ENCODE measurements at regions not wholly inside any gene's neighbourhood (a gene's known extent, or its start where the extent isn't known, plus 50 kb on each side); places are given as distances from the start of the nearest gene placed in this dataset.

DNA sequence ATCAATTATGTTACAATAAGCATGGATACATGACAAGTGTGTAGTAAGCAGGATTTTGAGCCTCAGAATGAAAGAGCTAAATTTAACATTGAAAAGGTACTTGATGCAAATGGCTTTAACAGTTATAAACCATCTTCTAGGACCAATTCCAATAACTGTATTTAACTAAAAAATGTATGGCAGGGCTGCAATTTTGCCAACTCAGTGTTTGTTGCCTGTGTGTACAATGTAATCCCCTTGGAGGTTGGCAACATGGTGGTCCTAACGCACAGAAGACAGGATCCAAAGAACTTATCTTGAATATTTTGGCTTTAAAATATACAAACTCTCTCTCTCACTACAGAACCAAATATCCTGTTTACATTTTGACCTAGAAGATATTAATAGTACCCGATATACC is 2314.1 kb downstream of the LRRC4C start:
- Histone ChIP-seq H3K9me2 (ENCODE audit: insufficient read depth, low read length) (no peaks in the 10 kb centered on the region), H3K9ac (ENCODE audit: low read length) (no peak overlapping the region), H3K27me3 (ENCODE audit: insufficient read depth, low read depth, low read length) (no peaks in the 10 kb centered on the region), H3K9me3 (ENCODE audit: low read length) (no peaks in the 10 kb centered on the region), H2AFZ (ENCODE audit: low read depth, low read length) (no peak overlapping the region), H3F3A (ENCODE audit: insufficient read depth, low read length, poor library complexity, severe bottlenecking) (no peaks in the 10 kb centered on the region), H4K20me1 (ENCODE audit: insufficient read depth) (no peaks in the 10 kb centered on the region), H3K4me3 (ENCODE audit: low read length) (no peak overlapping the region), H3K4me2 (ENCODE audit: low read length) (no peak overlapping the region), H3K27ac (ENCODE audit: low read length) (no peak overlapping the region), H3K79me2 (replicated peaks; ENCODE audit: insufficient read depth, low read length) (no peaks in the 10 kb centered on the region), H3K36me3 (ENCODE audit: insufficient read depth, low read length) (no peaks in the 10 kb centered on the region)
- no peak for TF ChIP-seq TAF1 (IDR thresholded peaks at IDR 0.05; ENCODE audit: low read depth)
- TF ChIP-seq, protein P1, sequence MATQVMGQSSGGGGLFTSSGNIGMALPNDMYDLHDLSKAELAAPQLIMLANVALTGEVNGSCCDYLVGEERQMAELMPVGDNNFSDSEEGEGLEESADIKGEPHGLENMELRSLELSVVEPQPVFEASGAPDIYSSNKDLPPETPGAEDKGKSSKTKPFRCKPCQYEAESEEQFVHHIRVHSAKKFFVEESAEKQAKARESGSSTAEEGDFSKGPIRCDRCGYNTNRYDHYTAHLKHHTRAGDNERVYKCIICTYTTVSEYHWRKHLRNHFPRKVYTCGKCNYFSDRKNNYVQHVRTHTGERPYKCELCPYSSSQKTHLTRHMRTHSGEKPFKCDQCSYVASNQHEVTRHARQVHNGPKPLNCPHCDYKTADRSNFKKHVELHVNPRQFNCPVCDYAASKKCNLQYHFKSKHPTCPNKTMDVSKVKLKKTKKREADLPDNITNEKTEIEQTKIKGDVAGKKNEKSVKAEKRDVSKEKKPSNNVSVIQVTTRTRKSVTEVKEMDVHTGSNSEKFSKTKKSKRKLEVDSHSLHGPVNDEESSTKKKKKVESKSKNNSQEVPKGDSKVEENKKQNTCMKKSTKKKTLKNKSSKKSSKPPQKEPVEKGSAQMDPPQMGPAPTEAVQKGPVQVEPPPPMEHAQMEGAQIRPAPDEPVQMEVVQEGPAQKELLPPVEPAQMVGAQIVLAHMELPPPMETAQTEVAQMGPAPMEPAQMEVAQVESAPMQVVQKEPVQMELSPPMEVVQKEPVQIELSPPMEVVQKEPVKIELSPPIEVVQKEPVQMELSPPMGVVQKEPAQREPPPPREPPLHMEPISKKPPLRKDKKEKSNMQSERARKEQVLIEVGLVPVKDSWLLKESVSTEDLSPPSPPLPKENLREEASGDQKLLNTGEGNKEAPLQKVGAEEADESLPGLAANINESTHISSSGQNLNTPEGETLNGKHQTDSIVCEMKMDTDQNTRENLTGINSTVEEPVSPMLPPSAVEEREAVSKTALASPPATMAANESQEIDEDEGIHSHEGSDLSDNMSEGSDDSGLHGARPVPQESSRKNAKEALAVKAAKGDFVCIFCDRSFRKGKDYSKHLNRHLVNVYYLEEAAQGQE (IDR thresholded peaks at IDR 0.05; ENCODE audit: borderline replicate concordance), result no peak
- TF ChIP-seq EZH2 (IDR thresholded peaks at IDR 0.05; ENCODE audit: borderline replicate concordance, insufficient read depth, low read length, poor library complexity, severe bottlenecking), result no peak
- TF ChIP-seq EP300 (conservative IDR thresholded peaks at IDR 0.05; ENCODE audit: poor library complexity, severe bottlenecking), result no peak
- TF ChIP-seq RAD21 (conservative IDR thresholded peaks at IDR 0.05), result no peak
- TF ChIP-seq SMC3 (conservative IDR thresholded peaks at IDR 0.05; ENCODE audit: poor library complexity), result no peak
- no peak for TF ChIP-seq CTCF (IDR thresholded peaks at IDR 0.05; ENCODE audit: poor library complexity, severe bottlenecking)
- no peak for TF ChIP-seq MXI1 (conservative IDR thresholded peaks at IDR 0.05; ENCODE audit: poor library complexity, severe bottlenecking)

- Histone ChIP-seq H3K9me3 (ENCODE audit: low read length) (no peaks in the 10 kb centered on the region), H3K4me2 (ENCODE audit: low read length) (no peak overlapping the region), H3K27me3 (ENCODE audit: insufficient read depth, low read depth, low read length) (no peaks in the 10 kb centered on the region), H3F3A (ENCODE audit: insufficient read depth, low read length, poor library complexity, severe bottlenecking) (no peaks in the 10 kb centered on the region), H3K27ac (ENCODE audit: low read length) (no peak overlapping the region), H3K9me2 (ENCODE audit: insufficient read depth, low read length) (no peaks in the 10 kb centered on the region), H3K79me2 (replicated peaks; ENCODE audit: insufficient read depth, low read length) (no peaks in the 10 kb centered on the region), H2AFZ (ENCODE audit: low read depth, low read length) (no peak overlapping the region), H3K9ac (ENCODE audit: low read length) (no peak overlapping the region), H3K4me3 (ENCODE audit: low read length) (no peak overlapping the region), H4K20me1 (ENCODE audit: insufficient read depth) (no peaks in the 10 kb centered on the region), H3K36me3 (ENCODE audit: insufficient read depth, low read length) (no peaks in the 10 kb centered on the region)
- no peak for TF ChIP-seq TAF1 (IDR thresholded peaks at IDR 0.05; ENCODE audit: low read depth)
- TF ChIP-seq EP300 (conservative IDR thresholded peaks at IDR 0.05; ENCODE audit: poor library complexity, severe bottlenecking), result no peak
- no peak for TF ChIP-seq RAD21 (conservative IDR thresholded peaks at IDR 0.05)
- no peak for TF ChIP-seq EZH2 (IDR thresholded peaks at IDR 0.05; ENCODE audit: borderline replicate concordance, insufficient read depth, low read length, poor library complexity, severe bottlenecking)
- no peak for TF ChIP-seq CTCF (IDR thresholded peaks at IDR 0.05; ENCODE audit: poor library complexity, severe bottlenecking)
- TF ChIP-seq POLR2AphosphoS5 (IDR thresholded peaks at IDR 0.05), result no peak
- TF ChIP-seq MXI1 (conservative IDR thresholded peaks at IDR 0.05; ENCODE audit: poor library complexity, severe bottlenecking), result no peak
- TF ChIP-seq, protein P1 (IDR thresholded peaks at IDR 0.05; ENCODE audit: borderline replicate concordance), result no peak
- no peak for TF ChIP-seq SMC3 (conservative IDR thresholded peaks at IDR 0.05; ENCODE audit: poor library complexity)
Observed at GRCh38 chr11:39144351-39145130, 2314.9 kb downstream of the LRRC4C start.
